CD4-positive, alpha-beta T cell (primary cell): ENCODE measurements at regions not wholly inside any gene's neighbourhood (a gene's known extent, or its start where the extent isn't known, plus 50 kb on each side); places are given as distances from the start of the nearest gene placed in this dataset.

Experiments
- ATAC-seq: fragments of 200-7000 bp; cut with Tn5 transposase; one replicate; pipeline ENCODE4 v1.10.0; 2022; ENCODE audit warnings: mild to moderate bottlenecking; ENCODE audit not compliant: poor library complexity
- CTCF ChIA-PET: fragments of 350-600 bp; sonication (Branson Sonifier 250); formaldehyde crosslinking; loops from one replicate; lab custom pipeline; 2021; ENCODE audit warnings: antibody characterized with exemption, inconsistent platforms; lab: Charles Lee
- POLR2A ChIA-PET: fragments of 350-600 bp; sonication (Branson Sonifier 250); formaldehyde crosslinking; loops from one replicate; lab custom pipeline; 2021; ENCODE audit warnings: antibody characterized with exemption, inconsistent platforms; lab: Charles Lee
- DNase-seq, 14 experiments: peaks; one replicate each; pipeline ENCODE4 v3.0.0-alpha.2; 2013 to 2020; ENCODE audit warnings: mixed read lengths in 2 of 14
- H3K27ac ChIP-seq, 2 donors: one replicate each; pipeline versions ENCODE4 v1.5.1 to v1.7.0; 2013; ENCODE audit warnings: low read length in 2 of 2, low read depth in 1 of 2, mild to moderate bottlenecking in 1 of 2
- H3K27me3 ChIP-seq, 2 experiments: 1 replicate in 1 of 2; 2 replicates in 1 of 2; pipeline versions ENCODE4 v1.6.1 to v1.7.0; 2013; ENCODE audit warnings: low read length in 2 of 2, control low read depth in 1 of 2, mild to moderate bottlenecking in 1 of 2, moderate library complexity in 1 of 2; ENCODE audit not compliant: insufficient read depth in 2 of 2, control insufficient read depth in 1 of 2
- H3K36me3 ChIP-seq: one replicate; pipeline ENCODE4 v1.6.1; 2013; ENCODE audit warnings: low read length, control low read depth; ENCODE audit not compliant: insufficient read depth
- H3K4me1 ChIP-seq: one replicate; pipeline ENCODE4 v1.6.1; 2013; ENCODE audit warnings: low read length, control low read depth; ENCODE audit not compliant: insufficient read depth
- H3K4me3 ChIP-seq: one replicate; pipeline ENCODE4 v1.5.1; 2013; ENCODE audit warnings: mild to moderate bottlenecking, low read length, moderate library complexity
- H3K9me3 ChIP-seq, 2 experiments: 1 replicate in 1 of 2; 2 replicates in 1 of 2; pipeline versions ENCODE4 v1.6.1 to v1.7.0; 2013; ENCODE audit warnings: low read length in 2 of 2, mild to moderate bottlenecking in 2 of 2, control low read depth in 1 of 2, moderate library complexity in 1 of 2; ENCODE audit not compliant: control insufficient read depth in 1 of 2, insufficient read depth in 1 of 2
- H3K27ac Mint-ChIP-seq: one replicate; pipeline ENCODE4 v1.8.0; 2020; ENCODE audit warnings: mixed read lengths
- H3K27me3 Mint-ChIP-seq: one replicate; pipeline ENCODE4 v1.8.0; 2021; ENCODE audit warnings: mixed read lengths
- H3K36me3 Mint-ChIP-seq: one replicate; pipeline ENCODE4 v1.8.0; 2021; ENCODE audit warnings: low read depth, mixed read lengths
- H3K4me1 Mint-ChIP-seq: one replicate; pipeline ENCODE4 v1.8.0; 2021; ENCODE audit warnings: low read depth, mixed read lengths
- H3K4me3 Mint-ChIP-seq: one replicate; pipeline ENCODE4 v1.8.0; 2020; ENCODE audit warnings: mild to moderate bottlenecking, mixed read lengths
- H3K9me3 Mint-ChIP-seq: one replicate; pipeline ENCODE4 v1.8.0; 2020; ENCODE audit warnings: mixed read lengths
- intact Hi-C, 2 experiments: fragments of 100-400 bp; cut with DNase I in 1 of 2; cut with micrococcal nuclease in 1 of 2; formaldehyde crosslinking; loops; one replicate each; pipeline versions ENCODE4 v1.15.1 to v1.9.0; 2023 to 2025; cut with DNase I, micrococcal nuclease
- TF ChIP-seq, protein P1 (sequence below): fragments of 200-600 bp; IDR thresholded peaks from one replicate; pipeline ENCODE4 v1.8.0; 2022; ENCODE audit warnings: antibody characterized with exemption, mild to moderate bottlenecking

DNA sequence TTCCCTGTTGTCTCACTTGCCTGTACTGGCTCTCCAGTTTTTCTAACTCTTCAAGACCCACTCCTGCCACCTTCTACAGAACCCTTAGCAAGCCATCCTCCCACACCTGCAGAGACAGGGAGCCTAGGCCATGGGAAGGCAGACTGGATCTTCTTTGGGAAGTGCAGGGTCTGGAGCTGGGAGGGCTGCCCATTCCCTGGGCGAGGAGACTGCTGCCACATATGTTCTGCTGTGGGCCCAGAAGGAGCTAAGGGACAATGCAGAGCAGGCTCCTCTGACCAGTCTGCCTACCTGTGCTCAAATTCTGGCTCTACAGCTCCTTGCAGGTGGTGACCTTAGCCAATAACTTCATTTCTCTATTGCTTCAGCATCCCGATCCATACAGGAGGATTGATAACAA, 152.1 kb upstream of the CELF4 start:
- no peaks in the 10 kb centered on the region for H3K4me1 Mint-ChIP-seq
- intact Hi-C loops = loop anchor here in 1 of 2 experiments (10.0 kb wide), 1 partner anchor 57 kb away; no protein-coding TSS in a partner anchor
- DNase-seq (no peak), ATAC-seq (no peak)
- H3K4me3 Mint-ChIP-seq = no peak overlapping the region
- no peaks in the 10 kb centered on the region for H3K36me3 ChIP-seq
- no peaks in the 10 kb centered on the region for H3K27me3 ChIP-seq
- H3K9me3 ChIP-seq = peaks cover 0 to 4% of the 10 kb centered on the region in 2 experiments
- H3K36me3 Mint-ChIP-seq = no peaks in the 10 kb centered on the region
- CTCF ChIA-PET = no interaction called here
- no peak overlapping the region for H3K4me3 ChIP-seq
- no peak overlapping the region for H3K27ac ChIP-seq
- no peak overlapping the region for H3K27ac Mint-ChIP-seq
- POLR2A ChIA-PET = no interaction called here
- no peaks in the 10 kb centered on the region for H3K9me3 Mint-ChIP-seq
- H3K4me1 ChIP-seq = no peaks in the 10 kb centered on the region
- TF ChIP-seq, protein P1, sequence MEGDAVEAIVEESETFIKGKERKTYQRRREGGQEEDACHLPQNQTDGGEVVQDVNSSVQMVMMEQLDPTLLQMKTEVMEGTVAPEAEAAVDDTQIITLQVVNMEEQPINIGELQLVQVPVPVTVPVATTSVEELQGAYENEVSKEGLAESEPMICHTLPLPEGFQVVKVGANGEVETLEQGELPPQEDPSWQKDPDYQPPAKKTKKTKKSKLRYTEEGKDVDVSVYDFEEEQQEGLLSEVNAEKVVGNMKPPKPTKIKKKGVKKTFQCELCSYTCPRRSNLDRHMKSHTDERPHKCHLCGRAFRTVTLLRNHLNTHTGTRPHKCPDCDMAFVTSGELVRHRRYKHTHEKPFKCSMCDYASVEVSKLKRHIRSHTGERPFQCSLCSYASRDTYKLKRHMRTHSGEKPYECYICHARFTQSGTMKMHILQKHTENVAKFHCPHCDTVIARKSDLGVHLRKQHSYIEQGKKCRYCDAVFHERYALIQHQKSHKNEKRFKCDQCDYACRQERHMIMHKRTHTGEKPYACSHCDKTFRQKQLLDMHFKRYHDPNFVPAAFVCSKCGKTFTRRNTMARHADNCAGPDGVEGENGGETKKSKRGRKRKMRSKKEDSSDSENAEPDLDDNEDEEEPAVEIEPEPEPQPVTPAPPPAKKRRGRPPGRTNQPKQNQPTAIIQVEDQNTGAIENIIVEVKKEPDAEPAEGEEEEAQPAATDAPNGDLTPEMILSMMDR = no peak
- no peaks in the 10 kb centered on the region for H3K27me3 Mint-ChIP-seq

DNA sequence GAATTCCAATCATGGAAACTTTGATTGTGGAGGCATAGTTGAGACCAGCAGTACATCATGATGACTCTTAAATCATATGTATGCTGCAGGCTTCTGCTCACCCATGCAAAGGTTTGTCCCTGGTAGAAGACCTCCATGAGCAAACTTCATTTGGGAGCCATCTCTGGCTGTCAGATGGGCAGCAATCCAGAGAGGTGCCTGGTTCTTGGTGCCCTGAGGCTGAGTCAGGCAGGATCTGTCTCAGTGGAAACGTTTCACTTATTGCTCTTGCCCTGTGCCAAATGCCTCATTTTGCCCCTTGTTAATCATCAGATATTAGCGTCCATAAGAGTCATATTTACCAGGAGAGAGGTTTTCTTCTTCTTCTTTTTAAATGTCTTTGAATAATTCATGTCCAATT, 151.5 kb upstream of the CELF4 start:
- Mint-ChIP-seq H3K36me3 (no peaks in the 10 kb centered on the region), H3K27me3 (no peaks in the 10 kb centered on the region), H3K27ac (no peak overlapping the region), H3K9me3 (no peaks in the 10 kb centered on the region), H3K4me3 (no peak overlapping the region), H3K4me1 (no peaks in the 10 kb centered on the region)
- ChIA-PET POLR2A (no interaction called here), CTCF (no interaction called here)
- TF ChIP-seq, protein P1 = no peak
- ATAC-seq (no peak), DNase-seq (no peak)
- H3K9me3 ChIP-seq = peaks cover 0 to 4% of the 10 kb centered on the region in 2 experiments
- no peaks in the 10 kb centered on the region for H3K27me3 ChIP-seq
- intact Hi-C loops = loop anchor here in 1 of 2 experiments (10.0 kb wide), 1 partner anchor 58 kb away; no protein-coding TSS in a partner anchor
- H3K4me1 ChIP-seq = no peaks in the 10 kb centered on the region
- no peaks in the 10 kb centered on the region for H3K36me3 ChIP-seq
- H3K4me3 ChIP-seq = no peak overlapping the region
- H3K27ac ChIP-seq = no peak overlapping the region

DNA sequence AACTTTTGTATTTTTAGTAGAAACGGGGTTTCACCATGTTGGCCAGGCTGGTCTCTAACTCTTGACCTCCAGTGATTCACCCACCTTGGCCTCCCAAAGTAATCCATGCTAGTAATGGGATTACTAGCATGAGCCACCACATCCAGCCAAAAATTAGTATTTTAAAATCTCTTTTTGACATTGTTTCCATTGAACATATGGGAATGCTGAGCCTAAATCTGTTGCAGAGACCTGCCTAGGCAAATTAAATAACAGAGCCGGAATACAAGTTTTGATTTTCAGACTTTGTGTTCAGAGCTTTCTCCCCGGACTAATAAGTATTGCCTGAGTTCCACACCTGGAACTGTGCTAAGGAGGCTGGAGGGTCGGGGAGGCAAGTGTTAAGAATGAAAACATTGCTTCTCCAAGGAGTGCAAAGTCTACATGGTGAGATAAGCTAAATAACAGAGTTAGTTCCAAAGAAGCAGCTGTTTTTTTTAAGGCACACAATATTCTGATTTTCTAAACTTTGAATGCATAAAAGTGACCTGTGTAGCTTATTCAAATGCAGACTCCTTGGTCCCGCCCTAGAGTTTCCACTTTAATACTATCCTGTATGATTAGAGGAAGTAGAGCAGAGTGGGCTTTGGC, 150.6 kb upstream of the CELF4 start:
- no peak for ATAC-seq
- Histone ChIP-seq H3K4me1 (no peaks in the 10 kb centered on the region), H3K4me3 (no peak overlapping the region), H3K9me3 (peaks cover 0 to 4% of the 10 kb centered on the region in 2 experiments), H3K36me3 (no peaks in the 10 kb centered on the region), H3K27ac (no peak overlapping the region), H3K27me3 (no peaks in the 10 kb centered on the region)
- Mint-ChIP-seq H3K9me3 (no peaks in the 10 kb centered on the region), H3K27ac (no peak overlapping the region), H3K4me1 (no peaks in the 10 kb centered on the region), H3K27me3 (no peaks in the 10 kb centered on the region), H3K36me3 (no peaks in the 10 kb centered on the region), H3K4me3 (no peak overlapping the region)
- ChIA-PET CTCF (no interaction called here), POLR2A (no interaction called here)
- intact Hi-C loops = loop anchor here in 1 of 2 experiments (10.0 kb wide), 1 partner anchor 59 kb away; no protein-coding TSS in a partner anchor
- TF ChIP-seq, protein P1 = no peak
- no peak for DNase-seq
